Neural cell (in vitro differentiated cells): ENCODE measurements at regions not wholly inside any gene's neighbourhood (a gene's known extent, or its start where the extent isn't known, plus 50 kb on each side); places are given as distances from the start of the nearest gene placed in this dataset.

ENCODE experiments used
- H2AFZ ChIP-seq: fragments of 200-600, 300-800 bp; sonication (generic), shearing (Covaris generic); 2 replicates; pipeline ENCODE4 v1.6.0; 2014; ENCODE audit warnings: low read depth, mild to moderate bottlenecking, antibody characterized with exemption, low read length, moderate library complexity
- H3F3A ChIP-seq: fragments of 200-600 bp; shearing (Covaris generic); 2 replicates; pipeline ENCODE4 v1.6.1; 2016; ENCODE audit warnings: mild to moderate bottlenecking, moderate library complexity, mixed read lengths, antibody characterized with exemption, low read length; ENCODE audit not compliant: insufficient read depth, poor library complexity, severe bottlenecking
- H3K27ac ChIP-seq: fragments of 200-600, 300-800 bp; sonication (generic), shearing (Covaris generic); 2 replicates; pipeline ENCODE4 v1.5.1; 2014; ENCODE audit warnings: mild to moderate bottlenecking, low read length, moderate library complexity
- H3K27me3 ChIP-seq: fragments of 300-800, 200-600 bp; sonication (generic), shearing (Covaris generic); 2 replicates; pipeline ENCODE4 v1.6.0; 2014; ENCODE audit warnings: mild to moderate bottlenecking, low read depth, low read length, moderate library complexity; ENCODE audit not compliant: insufficient read depth
- H3K36me3 ChIP-seq: fragments of 300-800, 200-600 bp; sonication (generic), shearing (Covaris generic); 2 replicates; pipeline ENCODE4 v1.5.1; 2014; ENCODE audit warnings: mild to moderate bottlenecking, antibody characterized with exemption, low read length, moderate library complexity; ENCODE audit not compliant: insufficient read depth
- H3K4me2 ChIP-seq: fragments of 300-800, 200-600 bp; sonication (generic), shearing (Covaris generic); 2 replicates; pipeline ENCODE4 v1.6.0; 2014; ENCODE audit warnings: mild to moderate bottlenecking, low read length
- H3K4me3 ChIP-seq: fragments of 300-800, 200-600 bp; sonication (generic), shearing (Covaris generic); 2 replicates; pipeline ENCODE4 v1.5.1; 2014; ENCODE audit warnings: mild to moderate bottlenecking, low read length, moderate library complexity
- H3K79me2 ChIP-seq: fragments of 200-600 bp; shearing (Covaris generic); replicated peaks from 2 replicates; pipeline ENCODE4 v1.6.0; 2014; ENCODE audit warnings: mild to moderate bottlenecking, low read length, moderate library complexity; ENCODE audit not compliant: insufficient read depth
- H3K9ac ChIP-seq: fragments of 300-800, 200-600 bp; sonication (generic), shearing (Covaris generic); 2 replicates; pipeline ENCODE4 v1.6.1; 2016; ENCODE audit warnings: mild to moderate bottlenecking, low read length, mixed read lengths
- H3K9me2 ChIP-seq: fragments of 200-600 bp; shearing (Covaris generic); 2 replicates; pipeline ENCODE4 v1.6.1; 2016; ENCODE audit warnings: mild to moderate bottlenecking, low read length, mixed read lengths; ENCODE audit not compliant: insufficient read depth
- H3K9me3 ChIP-seq: fragments of 200-600, 300-800 bp; sonication (generic), shearing (Covaris generic); 2 replicates; pipeline ENCODE4 v1.6.1; 2016; ENCODE audit warnings: mild to moderate bottlenecking, mixed run types, low read length, moderate library complexity, mixed read lengths
- H4K20me1 ChIP-seq: fragments of 200-600 bp; shearing (Covaris generic); 2 replicates; pipeline ENCODE4 v1.6.1; 2016; ENCODE audit warnings: mild to moderate bottlenecking, mixed run types; ENCODE audit not compliant: insufficient read depth
- EP300 ChIP-seq: fragments of 450-650 bp; conservative IDR thresholded peaks from 2 replicates; pipeline ENCODE4 v1.6.1; 2014; ENCODE audit warnings: antibody characterized with exemption, mild to moderate bottlenecking, moderate library complexity; ENCODE audit not compliant: poor library complexity, severe bottlenecking
- EZH2 ChIP-seq: fragments of 200-600, 300-800 bp; shearing (Covaris generic), sonication (generic); IDR thresholded peaks from 2 replicates; pipeline ENCODE4 v1.6.1; 2014; ENCODE audit warnings: antibody characterized with exemption, low read length, borderline replicate concordance, mild to moderate bottlenecking; ENCODE audit not compliant: insufficient read depth, poor library complexity, severe bottlenecking
- MXI1 ChIP-seq: fragments of 450-650 bp; conservative IDR thresholded peaks from 2 replicates; pipeline ENCODE4 v1.6.1; 2014; ENCODE audit warnings: antibody characterized with exemption, mild to moderate bottlenecking; ENCODE audit not compliant: poor library complexity, severe bottlenecking
- POLR2AphosphoS5 ChIP-seq: IDR thresholded peaks from 2 replicates; pipeline ENCODE4 v1.6.1; 2012
- RAD21 ChIP-seq: fragments of 450-650 bp; conservative IDR thresholded peaks from 2 replicates; pipeline ENCODE4 v1.6.1; 2014; ENCODE audit warnings: antibody characterized with exemption, mild to moderate bottlenecking, moderate library complexity
- REST ChIP-seq: IDR thresholded peaks from 2 replicates; pipeline ENCODE4 v1.6.1; 2012; ENCODE audit warnings: borderline replicate concordance
- SMC3 ChIP-seq: fragments of 450-650 bp; conservative IDR thresholded peaks from 2 replicates; pipeline ENCODE4 v1.6.1; 2014; ENCODE audit warnings: antibody characterized with exemption, mild to moderate bottlenecking, moderate library complexity; ENCODE audit not compliant: poor library complexity
- TAF1 ChIP-seq: IDR thresholded peaks from 2 replicates; pipeline ENCODE4 v1.6.1; 2012; ENCODE audit warnings: low read depth
- TF ChIP-seq, protein P1 (sequence below): fragments of 450-650 bp; IDR thresholded peaks from 2 replicates; pipeline ENCODE4 v1.5.1; 2014; ENCODE audit warnings: antibody characterized with exemption, mild to moderate bottlenecking, moderate library complexity; ENCODE audit not compliant: poor library complexity, severe bottlenecking

GRCh38 chr11:47928426-47928825 is 51.9 kb upstream of the PTPRJ start:
- no peaks in the 10 kb centered on the region for H3K27me3 ChIP-seq
- no peaks in the 10 kb centered on the region for H3K79me2 ChIP-seq
- TF ChIP-seq EZH2: no peak
- TF ChIP-seq POLR2AphosphoS5: no peak
- no peak for TF ChIP-seq TAF1
- TF ChIP-seq SMC3: no peak
- TF ChIP-seq MXI1: no peak
- TF ChIP-seq RAD21: no peak
- TF ChIP-seq, protein P1, sequence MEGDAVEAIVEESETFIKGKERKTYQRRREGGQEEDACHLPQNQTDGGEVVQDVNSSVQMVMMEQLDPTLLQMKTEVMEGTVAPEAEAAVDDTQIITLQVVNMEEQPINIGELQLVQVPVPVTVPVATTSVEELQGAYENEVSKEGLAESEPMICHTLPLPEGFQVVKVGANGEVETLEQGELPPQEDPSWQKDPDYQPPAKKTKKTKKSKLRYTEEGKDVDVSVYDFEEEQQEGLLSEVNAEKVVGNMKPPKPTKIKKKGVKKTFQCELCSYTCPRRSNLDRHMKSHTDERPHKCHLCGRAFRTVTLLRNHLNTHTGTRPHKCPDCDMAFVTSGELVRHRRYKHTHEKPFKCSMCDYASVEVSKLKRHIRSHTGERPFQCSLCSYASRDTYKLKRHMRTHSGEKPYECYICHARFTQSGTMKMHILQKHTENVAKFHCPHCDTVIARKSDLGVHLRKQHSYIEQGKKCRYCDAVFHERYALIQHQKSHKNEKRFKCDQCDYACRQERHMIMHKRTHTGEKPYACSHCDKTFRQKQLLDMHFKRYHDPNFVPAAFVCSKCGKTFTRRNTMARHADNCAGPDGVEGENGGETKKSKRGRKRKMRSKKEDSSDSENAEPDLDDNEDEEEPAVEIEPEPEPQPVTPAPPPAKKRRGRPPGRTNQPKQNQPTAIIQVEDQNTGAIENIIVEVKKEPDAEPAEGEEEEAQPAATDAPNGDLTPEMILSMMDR: no peak
- TF ChIP-seq REST: no peak
- TF ChIP-seq EP300: no peak
- no peaks in the 10 kb centered on the region for H3K9me2 ChIP-seq
- H3K4me2 ChIP-seq: no peak overlapping the region
- H3K9ac ChIP-seq: no peak overlapping the region
- H3K9me3 ChIP-seq: no peaks in the 10 kb centered on the region
- no peak overlapping the region for H3K4me3 ChIP-seq
- H3F3A ChIP-seq: no peaks in the 10 kb centered on the region
- H2AFZ ChIP-seq: no peak overlapping the region
- H3K27ac ChIP-seq: no peak overlapping the region
- H4K20me1 ChIP-seq: no peaks in the 10 kb centered on the region
- no peaks in the 10 kb centered on the region for H3K36me3 ChIP-seq

- no peak overlapping the region for H3K9ac ChIP-seq
- no peaks in the 10 kb centered on the region for H3K9me3 ChIP-seq
- no peaks in the 10 kb centered on the region for H3K27me3 ChIP-seq
- H3K79me2 ChIP-seq: no peaks in the 10 kb centered on the region
- no peaks in the 10 kb centered on the region for H4K20me1 ChIP-seq
- no peak overlapping the region for H3K4me3 ChIP-seq
- no peaks in the 10 kb centered on the region for H3K36me3 ChIP-seq
- TF ChIP-seq, protein P1: no peak
- TF ChIP-seq TAF1: no peak
- no peak for TF ChIP-seq EZH2
- no peak for TF ChIP-seq REST
- no peak for TF ChIP-seq SMC3
- no peak for TF ChIP-seq POLR2AphosphoS5
- no peak for TF ChIP-seq MXI1
- TF ChIP-seq EP300: no peak
- no peak for TF ChIP-seq RAD21
- no peaks in the 10 kb centered on the region for H3F3A ChIP-seq
- no peaks in the 10 kb centered on the region for H3K9me2 ChIP-seq
- H3K27ac ChIP-seq: no peak overlapping the region
- H3K4me2 ChIP-seq: no peak overlapping the region
- no peak overlapping the region for H2AFZ ChIP-seq
Observed at GRCh38 chr11:47924184-47924691, 56.1 kb upstream of the PTPRJ start.
